Islet precursor cell (in vitro differentiated cells): ENCODE measurements at regions not wholly inside any gene's neighbourhood (a gene's known extent, or its start where the extent isn't known, plus 50 kb on each side); places are given as distances from the start of the nearest gene placed in this dataset.
A peak's percentile ranks its signal among the peaks of the same experiment; 100 is the strongest.

ENCODE experiments used
- DNase-seq: peaks from one replicate; pipeline ENCODE4 v3.0.0-alpha.2; 2018

- DNase-seq, result no peak
Measured at GRCh38 chr1:193677874-193678273, 491.5 kb upstream of the B3GALT2 start.

GRCh38 chr1:193676996-193677549 is 490.7 kb upstream of the B3GALT2 start:
- no peak for DNase-seq

GRCh38 chr1:193674292-193674944 is 488.0 kb upstream of the B3GALT2 start:
- DNase-seq, result no peak

- no peak for DNase-seq
Measured at GRCh38 chr1:193666485-193667083, 480.2 kb upstream of the B3GALT2 start.

- no peak for DNase-seq
Measured at GRCh38 chr1:193663965-193664364, 477.6 kb upstream of the B3GALT2 start.

GRCh38 chr1:193662030-193662429 is 475.6 kb upstream of the B3GALT2 start:
- DNase-seq, result no peak

GRCh38 chr1:193661385-193661784 is 475.0 kb upstream of the B3GALT2 start:
- DNase-seq, result no peak

GRCh38 chr1:193660428-193660827 is 474.0 kb upstream of the B3GALT2 start:
- no peak for DNase-seq

- no peak for DNase-seq
Measured at GRCh38 chr1:193658691-193659090, 472.3 kb upstream of the B3GALT2 start.

- no peak for DNase-seq
Measured at GRCh38 chr1:193658081-193658480, 471.7 kb upstream of the B3GALT2 start.

GRCh38 chr1:193657552-193657951 is 471.1 kb upstream of the B3GALT2 start:
- no peak for DNase-seq

- DNase-seq, result no peak
Measured at GRCh38 chr1:193656841-193657240, 470.4 kb upstream of the B3GALT2 start.

GRCh38 chr1:193654951-193655735 is 468.7 kb upstream of the B3GALT2 start:
- no peak for DNase-seq

- no peak for DNase-seq
Measured at GRCh38 chr1:193649587-193649986, 463.2 kb upstream of the B3GALT2 start.

- DNase-seq, result no peak
Measured at GRCh38 chr1:193634876-193635275, 448.5 kb upstream of the B3GALT2 start.

- DNase-seq, result no peak
Measured at GRCh38 chr1:193634470-193634869, 448.1 kb upstream of the B3GALT2 start.

- DNase-seq, result no peak
Measured at GRCh38 chr1:193633991-193634390, 447.6 kb upstream of the B3GALT2 start.

GRCh38 chr1:193633093-193633492 is 446.7 kb upstream of the B3GALT2 start:
- DNase-seq, result no peak

- DNase-seq, result no peak
Measured at GRCh38 chr1:193631306-193631705, 444.9 kb upstream of the B3GALT2 start.

GRCh38 chr1:193629875-193630274 is 443.5 kb upstream of the B3GALT2 start:
- DNase-seq, result no peak

GRCh38 chr1:193626695-193627094 is 440.3 kb upstream of the B3GALT2 start:
- no peak for DNase-seq

GRCh38 chr1:193625255-193625654 is 438.8 kb upstream of the B3GALT2 start:
- DNase-seq, result peak; percentile 74

GRCh38 chr1:193619911-193620310 is 433.5 kb upstream of the B3GALT2 start:
- no peak for DNase-seq

GRCh38 chr1:193614817-193615216 is 428.4 kb upstream of the B3GALT2 start:
- DNase-seq, result peak; percentile 55
